WTC11 (cell line): ENCODE measurements at regions not wholly inside any gene's neighbourhood (a gene's known extent, or its start where the extent isn't known, plus 50 kb on each side); places are given as distances from the start of the nearest gene placed in this dataset.

Source experiments
- ATAC-seq: fragments of 200-7000 bp; cut with Tn5 transposase; 2 replicates; pipeline ENCODE4 v1.10.0; 2021; ENCODE audit warnings: mild to moderate bottlenecking, moderate library complexity
- CTCF ChIA-PET: fragments of 300-600 bp; sonication (Branson Sonifier 250); formaldehyde crosslinking; loops from one replicate; lab custom pipeline; 2021; ENCODE audit warnings: antibody characterized with exemption; lab: Charles Lee
- POLR2A ChIA-PET: fragments of 350-600 bp; sonication (Branson Sonifier 250); formaldehyde crosslinking; loops from one replicate; lab custom pipeline; 2021; ENCODE audit warnings: antibody characterized with exemption; lab: Charles Lee
- DNase-seq: peaks from one replicate; pipeline ENCODE4 v3.0.0; 2021; ENCODE audit warnings: low spot score
- H3K27ac Mint-ChIP-seq: 2 replicates; pipeline ENCODE4 v1.8.0; 2021; ENCODE audit warnings: mixed read lengths
- H3K27me3 Mint-ChIP-seq: 2 replicates; pipeline ENCODE4 v1.8.0; 2021; ENCODE audit warnings: low read depth, mild to moderate bottlenecking, moderate library complexity, mixed read lengths
- H3K36me3 Mint-ChIP-seq: 2 replicates; pipeline ENCODE4 v1.8.0; 2021; ENCODE audit warnings: mixed read lengths
- H3K4me1 Mint-ChIP-seq: 2 replicates; pipeline ENCODE4 v1.8.0; 2022; ENCODE audit warnings: mixed read lengths
- H3K4me3 Mint-ChIP-seq: 2 replicates; pipeline ENCODE4 v1.8.0; 2021; ENCODE audit warnings: mild to moderate bottlenecking, moderate library complexity, mixed read lengths
- H3K9me3 Mint-ChIP-seq: 2 replicates; pipeline ENCODE4 v1.8.0; 2021; ENCODE audit warnings: mixed read lengths
- AFF4 ChIP-seq: sonication (generic); formaldehyde crosslinking; IDR thresholded peaks from 2 replicates; pipeline ENCODE4 v1.8.1; 2023; ENCODE audit warnings: mild to moderate bottlenecking, missing genetic modification reagents, borderline replicate concordance
- AR ChIP-seq: fragments of 250-450 bp; sonication (Bioruptor Pico); IDR thresholded peaks from 2 replicates; pipeline ENCODE4 v1.9.0; 2021; ENCODE audit warnings: mild to moderate bottlenecking
- ATF1 ChIP-seq: sonication (generic); formaldehyde crosslinking; IDR thresholded peaks from 2 replicates; pipeline ENCODE4 v1.8.1; 2023; ENCODE audit warnings: mild to moderate bottlenecking, moderate library complexity, missing genetic modification reagents
- E2F5 ChIP-seq: sonication (generic); formaldehyde crosslinking; IDR thresholded peaks from 2 replicates; pipeline ENCODE4 v1.8.1; 2022; ENCODE audit warnings: mild to moderate bottlenecking, moderate library complexity, missing genetic modification reagents
- FOXK1 ChIP-seq: sonication (generic); formaldehyde crosslinking; IDR thresholded peaks from 2 replicates; pipeline ENCODE4 v1.8.0; 2022; ENCODE audit warnings: mild to moderate bottlenecking, moderate library complexity, missing genetic modification reagents
- GTF2I ChIP-seq: fragments of 250-450 bp; sonication (Bioruptor Pico); conservative IDR thresholded peaks from 2 replicates; pipeline ENCODE4 v1.4.0; 2021; ENCODE audit warnings: mild to moderate bottlenecking
- IRF1 ChIP-seq: sonication (generic); formaldehyde crosslinking; IDR thresholded peaks from 2 replicates; pipeline ENCODE4 v1.8.0; 2023; ENCODE audit warnings: missing genetic modification reagents
- MYBL2 ChIP-seq: sonication (generic); formaldehyde crosslinking; IDR thresholded peaks from 2 replicates; pipeline ENCODE4 v1.8.1; 2023; ENCODE audit warnings: mild to moderate bottlenecking, moderate library complexity, missing genetic modification reagents
- NFYB ChIP-seq: sonication (generic); formaldehyde crosslinking; conservative IDR thresholded peaks from 2 replicates; pipeline ENCODE4 v1.8.0; 2022; ENCODE audit warnings: low read depth, missing genetic modification reagents
- PRRX2 ChIP-seq: fragments of 250-450 bp; sonication (Bioruptor Pico); IDR thresholded peaks from 2 replicates; pipeline ENCODE4 v1.8.0; 2021; ENCODE audit warnings: mild to moderate bottlenecking
- SMAD3 ChIP-seq: sonication (generic); formaldehyde crosslinking; IDR thresholded peaks from 2 replicates; pipeline ENCODE4 v1.8.0; 2022; ENCODE audit warnings: missing genetic modification reagents, mild to moderate bottlenecking, borderline replicate concordance
- SOX15 ChIP-seq: fragments of 250-450 bp; sonication (Bioruptor Pico); IDR thresholded peaks from 2 replicates; pipeline ENCODE4 v1.9.0; 2021; ENCODE audit warnings: mild to moderate bottlenecking
- STAT6 ChIP-seq: sonication (generic); formaldehyde crosslinking; conservative IDR thresholded peaks from 2 replicates; pipeline ENCODE4 v1.8.1; 2023; ENCODE audit warnings: mild to moderate bottlenecking, low read depth, missing genetic modification reagents, moderate library complexity
- TCF7 ChIP-seq: sonication (generic); formaldehyde crosslinking; IDR thresholded peaks from 2 replicates; pipeline ENCODE4 v1.8.0; 2022; ENCODE audit warnings: mild to moderate bottlenecking, low read depth, missing genetic modification reagents, moderate library complexity
- TEAD1 ChIP-seq: sonication (generic); formaldehyde crosslinking; IDR thresholded peaks from 2 replicates; pipeline ENCODE4 v1.8.0; 2022; ENCODE audit warnings: mild to moderate bottlenecking, missing genetic modification reagents
- ZBTB21 ChIP-seq: sonication (generic); formaldehyde crosslinking; IDR thresholded peaks from 2 replicates; pipeline ENCODE4 v1.8.1; 2023; ENCODE audit warnings: mild to moderate bottlenecking, missing genetic modification reagents, borderline replicate concordance
- TF ChIP-seq, protein P1 (sequence below): sonication (generic); formaldehyde crosslinking; IDR thresholded peaks from 2 replicates; pipeline ENCODE4 v1.8.1; 2023; ENCODE audit warnings: mild to moderate bottlenecking, moderate library complexity, missing genetic modification reagents
- TF ChIP-seq, protein P2 (sequence below): sonication (generic); formaldehyde crosslinking; IDR thresholded peaks from 2 replicates; pipeline ENCODE4 v1.8.1; 2022; ENCODE audit warnings: missing genetic modification reagents, borderline replicate concordance

GRCh38 chr14:22485178-22485577 is 103.8 kb downstream of the DAD1 start (continued):
- no peak for TF ChIP-seq SMAD3 (CRISPR knock-in tag)

- Mint-ChIP-seq H3K27me3 (no peaks in the 10 kb centered on the region; the same call in 1 of the 2 replicates), H3K4me1 (peaks cover 38% of the 10 kb centered on the region), H3K4me3 (no peak overlapping the region), H3K9me3 (no peaks in the 10 kb centered on the region), H3K36me3 (no peaks in the 10 kb centered on the region), H3K27ac (no peak overlapping the region)
- ChIA-PET CTCF (interaction anchor here (0.6 to 4.2 kb wide), 2 partner anchors 13 to 174 kb away, joined by 3 to 15 read pairs; no protein-coding TSS in a partner anchor), POLR2A (no interaction called here)
- TF ChIP-seq STAT6 (no peak), ATF1 (no peak), NFYB (no peak), ZBTB21 (CRISPR knock-in tag) (no peak)
- TF ChIP-seq, protein P1, sequence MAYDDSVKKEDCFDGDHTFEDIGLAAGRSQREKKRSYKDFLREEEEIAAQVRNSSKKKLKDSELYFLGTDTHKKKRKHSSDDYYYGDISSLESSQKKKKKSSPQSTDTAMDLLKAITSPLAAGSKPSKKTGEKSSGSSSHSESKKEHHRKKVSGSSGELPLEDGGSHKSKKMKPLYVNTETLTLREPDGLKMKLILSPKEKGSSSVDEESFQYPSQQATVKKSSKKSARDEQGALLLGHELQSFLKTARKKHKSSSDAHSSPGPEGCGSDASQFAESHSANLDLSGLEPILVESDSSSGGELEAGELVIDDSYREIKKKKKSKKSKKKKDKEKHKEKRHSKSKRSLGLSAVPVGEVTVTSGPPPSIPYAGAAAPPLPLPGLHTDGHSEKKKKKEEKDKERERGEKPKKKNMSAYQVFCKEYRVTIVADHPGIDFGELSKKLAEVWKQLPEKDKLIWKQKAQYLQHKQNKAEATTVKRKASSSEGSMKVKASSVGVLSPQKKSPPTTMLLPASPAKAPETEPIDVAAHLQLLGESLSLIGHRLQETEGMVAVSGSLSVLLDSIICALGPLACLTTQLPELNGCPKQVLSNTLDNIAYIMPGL (CRISPR knock-in tag): no peak
- ATAC-seq: no peak
- DNase-seq: no peak
Measured at GRCh38 chr14:22484632-22485031, 104.4 kb downstream of the DAD1 start.

DNA sequence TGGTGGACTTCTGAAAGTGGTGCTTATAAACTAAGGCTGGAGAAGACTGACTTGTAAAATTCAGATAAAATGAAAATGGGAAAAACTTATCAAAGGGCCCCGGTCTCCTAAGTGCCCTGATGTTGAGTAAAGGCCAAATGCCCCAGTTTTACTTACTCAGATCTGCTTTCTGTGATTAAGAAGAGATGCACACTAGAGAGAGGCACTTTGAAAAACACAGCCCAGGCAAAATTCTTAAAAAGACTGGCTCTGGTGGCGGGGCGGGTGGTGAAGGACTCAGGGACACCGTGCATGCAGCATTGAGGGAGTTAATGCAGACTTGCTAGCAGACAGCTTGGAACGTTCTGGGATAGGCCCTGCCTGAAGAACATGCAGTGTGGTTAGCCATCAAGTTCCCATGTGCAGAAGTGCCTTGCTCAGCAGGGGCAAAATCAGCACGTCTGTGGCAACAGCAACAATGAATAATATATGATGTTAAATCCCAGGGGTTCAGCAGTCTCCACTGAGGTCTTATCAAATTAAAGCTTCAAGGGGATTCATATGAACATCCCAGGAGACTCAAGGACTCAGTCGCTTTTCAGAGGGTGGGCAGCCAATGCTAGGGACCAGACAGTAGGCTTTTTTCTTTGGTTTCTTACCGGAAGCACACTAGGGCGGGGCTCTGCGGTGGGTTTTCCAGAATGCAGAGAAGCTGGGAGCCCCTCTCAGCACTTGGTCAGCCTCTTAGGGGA is 105.0 kb downstream of the DAD1 start:
- H3K27me3 Mint-ChIP-seq: no peaks in the 10 kb centered on the region; the same call in 1 of the 2 replicates
- CTCF ChIA-PET: interaction anchor here (0.6 to 4.2 kb wide), 2 partner anchors 12 to 173 kb away, joined by 3 to 15 read pairs; no protein-coding TSS in a partner anchor
- POLR2A ChIA-PET: no interaction called here
- no peak overlapping the region for H3K4me3 Mint-ChIP-seq
- H3K4me1 Mint-ChIP-seq: peaks cover 44% of the 10 kb centered on the region
- no peaks in the 10 kb centered on the region for H3K36me3 Mint-ChIP-seq
- DNase-seq (no peak), ATAC-seq (no peak)
- H3K9me3 Mint-ChIP-seq: no peaks in the 10 kb centered on the region
- H3K27ac Mint-ChIP-seq: no peak overlapping the region
- TF ChIP-seq IRF1 (CRISPR knock-in tag): no peak
- TF ChIP-seq TEAD1 (CRISPR knock-in tag): no peak
- no peak for TF ChIP-seq SMAD3 (CRISPR knock-in tag)
- no peak for TF ChIP-seq GTF2I (CRISPR knock-in tag)
- TF ChIP-seq PRRX2 (CRISPR knock-in tag): no peak
- no peak for TF ChIP-seq SOX15
- TF ChIP-seq, protein P2, sequence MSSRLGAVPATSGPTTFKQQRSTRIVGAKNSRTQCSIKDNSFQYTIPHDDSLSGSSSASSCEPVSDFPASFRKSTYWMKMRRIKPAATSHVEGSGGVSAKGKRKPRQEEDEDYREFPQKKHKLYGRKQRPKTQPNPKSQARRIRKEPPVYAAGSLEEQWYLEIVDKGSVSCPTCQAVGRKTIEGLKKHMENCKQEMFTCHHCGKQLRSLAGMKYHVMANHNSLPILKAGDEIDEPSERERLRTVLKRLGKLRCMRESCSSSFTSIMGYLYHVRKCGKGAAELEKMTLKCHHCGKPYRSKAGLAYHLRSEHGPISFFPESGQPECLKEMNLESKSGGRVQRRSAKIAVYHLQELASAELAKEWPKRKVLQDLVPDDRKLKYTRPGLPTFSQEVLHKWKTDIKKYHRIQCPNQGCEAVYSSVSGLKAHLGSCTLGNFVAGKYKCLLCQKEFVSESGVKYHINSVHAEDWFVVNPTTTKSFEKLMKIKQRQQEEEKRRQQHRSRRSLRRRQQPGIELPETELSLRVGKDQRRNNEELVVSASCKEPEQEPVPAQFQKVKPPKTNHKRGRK (CRISPR knock-in tag): no peak
- TF ChIP-seq AR: no peak
- TF ChIP-seq MYBL2 (CRISPR knock-in tag): no peak
- TF ChIP-seq TCF7 (CRISPR knock-in tag): no peak
- no peak for TF ChIP-seq AFF4 (CRISPR knock-in tag)
- no peak for TF ChIP-seq FOXK1 (CRISPR knock-in tag)
- TF ChIP-seq E2F5: no peak
